Small intestine (tissue), 7 donors: ENCODE measurements at regions not wholly inside any gene's neighbourhood (a gene's known extent, or its start where the extent isn't known, plus 50 kb on each side); places are given as distances from the start of the nearest gene placed in this dataset.

Source experiments
- DNase-seq, 2 donors: peaks; one replicate each; pipeline versions ENCODE4 v3.0.0 to v3.0.0-alpha.2; 2013
- FAIRE-seq: peaks from 2 replicates; lab custom pipeline; 2012; peaks lifted over from hg19 to GRCh38; lab: Jason Lieb, UNC
- H3K27ac ChIP-seq, 3 donors: one replicate each; pipeline ENCODE4 v1.5.1; 2013; ENCODE audit warnings: low read length in 2 of 3, mild to moderate bottlenecking in 2 of 3, control low read depth in 1 of 3, inconsistent platforms in 1 of 3, low read depth in 1 of 3, moderate library complexity in 1 of 3
- H3K27me3 ChIP-seq, 3 donors: one replicate each; pipeline ENCODE4 v1.6.1; 2013; ENCODE audit warnings: low read length in 3 of 3, inconsistent platforms in 1 of 3; ENCODE audit not compliant: control insufficient read depth in 3 of 3, insufficient read depth in 3 of 3
- H3K36me3 ChIP-seq, 3 donors: one replicate each; pipeline ENCODE4 v1.6.1; 2013; ENCODE audit warnings: low read length in 3 of 3, inconsistent platforms in 1 of 3, low read depth in 1 of 3, mild to moderate bottlenecking in 1 of 3, moderate library complexity in 1 of 3; ENCODE audit not compliant: control insufficient read depth in 3 of 3, insufficient read depth in 2 of 3
- H3K4me1 ChIP-seq, 3 donors: one replicate each; pipeline ENCODE4 v1.6.1; 2013; ENCODE audit warnings: low read length in 2 of 3, inconsistent platforms in 1 of 3, low read depth in 1 of 3, mild to moderate bottlenecking in 1 of 3, moderate library complexity in 1 of 3; ENCODE audit not compliant: control insufficient read depth in 3 of 3, insufficient read depth in 2 of 3
- H3K4me3 ChIP-seq, 3 donors: one replicate each; pipeline ENCODE4 v1.5.1; 2013; ENCODE audit warnings: low read length in 3 of 3, control low read depth in 1 of 3, inconsistent platforms in 1 of 3, low read depth in 1 of 3, mild to moderate bottlenecking in 1 of 3, moderate library complexity in 1 of 3
- H3K9me3 ChIP-seq, 2 donors: one replicate each; pipeline ENCODE4 v1.6.1; 2013; ENCODE audit warnings: low read depth in 1 of 2, low read length in 1 of 2; ENCODE audit not compliant: control insufficient read depth in 2 of 2, insufficient read depth in 1 of 2
- WGBS, 3 donors: extraction: QIAGEN DNeasy Blood & Tissue Kit; methylation state at CpG; one replicate each; pipeline ENCODE4 v1.1.7; 2013; 5-methylcytosine and 5-hydroxymethylcytosine counted together
- donor health status: healthy with polysubstance abuse.
- donor health status: control.
- donor health status: control.
- donor health status: Bipolar disorder and iron deficiency.
- donor health status: healthy.

DNA sequence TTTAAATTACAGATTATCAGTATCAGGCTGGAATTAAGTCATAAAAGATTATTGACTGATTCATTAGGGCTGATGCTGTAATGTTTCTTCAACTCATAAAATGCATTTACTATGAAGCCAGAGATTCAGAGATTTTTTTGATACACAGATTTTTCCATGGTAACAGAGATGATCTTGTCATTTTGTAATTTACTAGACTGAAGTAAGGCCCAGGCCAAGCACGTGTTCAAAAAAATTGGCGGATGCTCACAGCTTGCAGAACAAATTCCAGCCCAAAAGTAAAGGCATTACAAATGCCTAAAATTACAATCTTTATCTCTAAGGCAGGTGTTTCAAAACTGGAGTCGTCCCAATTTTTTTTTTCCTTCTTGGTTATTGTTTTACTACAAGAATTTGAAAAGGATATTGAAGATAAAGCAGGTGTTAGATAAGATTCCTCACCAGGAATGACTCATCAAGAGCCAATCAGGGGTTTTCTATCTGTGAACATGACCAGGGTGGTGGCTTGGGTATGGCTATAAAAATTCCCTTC lies 78.4 kb upstream of the MEOX2 start:
- Histone ChIP-seq H3K4me1 (peaks cover 0 to 19% (median 0%) of the 10 kb centered on the region in 3 donors), H3K9me3 (peaks cover 0 to 13% of the 10 kb centered on the region in 2 donors), H3K27ac (no peak overlapping the region), H3K36me3 (no peaks in the 10 kb centered on the region), H3K4me3 (no peak overlapping the region), H3K27me3 (no peaks in the 10 kb centered on the region)
- no peak for FAIRE-seq
- DNase-seq = peak; percentile 54 to 68
- 12 to 32% (median 19%) methylated on average over 3 of the region's 3 CpGs for whole genome bisulfite sequencing, 3 donors

GRCh38 chr7:15764010-15764409 lies 77.5 kb upstream of the MEOX2 start:
- 10 to 38% (median 27%) methylated on average over 3 of the region's 3 CpGs for WGBS, 3 donors
- Histone ChIP-seq H3K9me3 (peaks cover 0 to 11% of the 10 kb centered on the region in 2 donors), H3K4me1 (peaks cover 0 to 19% (median 0%) of the 10 kb centered on the region in 3 donors), H3K4me3 (no peak overlapping the region), H3K27ac (no peak overlapping the region), H3K36me3 (no peaks in the 10 kb centered on the region), H3K27me3 (no peaks in the 10 kb centered on the region)
- no peak for DNase-seq
- FAIRE-seq = no peak

DNA sequence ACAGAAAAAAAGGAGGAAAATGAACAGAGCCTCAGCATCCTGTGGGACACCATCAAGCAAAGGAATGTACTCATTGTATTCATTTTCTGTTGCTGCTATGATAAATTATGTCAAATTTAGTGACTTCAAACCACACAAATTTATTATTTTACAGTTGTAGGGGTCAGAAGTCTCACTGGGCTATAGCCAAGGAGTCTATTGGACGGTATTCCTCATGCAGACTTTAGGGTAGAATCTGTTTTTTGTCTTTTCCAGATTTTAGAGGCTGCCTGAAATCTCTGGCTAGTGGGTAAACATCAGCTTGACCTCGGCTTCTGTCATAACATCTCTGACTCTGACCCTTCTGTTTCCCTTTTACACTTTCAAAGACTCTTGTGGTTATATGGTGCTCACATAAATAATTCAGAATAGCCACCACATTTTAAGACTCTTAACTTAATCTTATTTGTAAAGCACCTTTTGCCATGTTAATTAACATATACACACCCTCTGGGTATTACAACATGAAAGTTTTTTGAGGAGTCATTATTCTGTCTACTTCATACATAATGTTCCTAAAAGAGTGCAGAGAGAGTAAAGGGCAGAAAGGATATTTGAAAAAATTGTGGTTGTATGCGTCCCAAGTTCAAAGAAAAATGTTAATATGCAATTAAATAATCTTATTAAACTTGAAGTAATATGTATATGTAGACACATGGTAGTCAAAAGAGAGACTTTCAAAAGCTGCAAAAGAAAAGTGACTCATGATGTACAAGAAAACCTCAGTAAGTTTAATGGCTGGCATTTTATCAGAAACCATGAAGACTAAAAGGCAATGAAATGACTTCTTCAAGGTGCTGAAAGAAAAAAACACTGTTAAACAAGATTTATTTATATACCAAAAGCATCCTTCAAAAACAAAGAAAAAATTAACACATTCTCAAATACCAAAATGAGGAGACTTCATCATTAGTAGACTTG lies 70.8 kb upstream of the MEOX2 start:
- H3K9me3 ChIP-seq = no peaks in the 10 kb centered on the region
- H3K36me3 ChIP-seq = no peaks in the 10 kb centered on the region
- H3K27me3 ChIP-seq = no peaks in the 10 kb centered on the region
- WGBS, 3 donors = 58 to 81% (median 64%) methylated on average over 3 of the region's 3 CpGs
- no peak overlapping the region for H3K4me3 ChIP-seq
- H3K4me1 ChIP-seq = no peaks in the 10 kb centered on the region
- DNase-seq (no peak), FAIRE-seq (no peak)
- H3K27ac ChIP-seq = no peak overlapping the region

GRCh38 chr7:15755061-15755460 lies 68.6 kb upstream of the MEOX2 start:
- Histone ChIP-seq H3K9me3 (no peaks in the 10 kb centered on the region), H3K36me3 (no peaks in the 10 kb centered on the region), H3K27ac (no peak overlapping the region), H3K4me3 (no peak overlapping the region), H3K4me1 (no peaks in the 10 kb centered on the region), H3K27me3 (no peaks in the 10 kb centered on the region)
- DNase-seq (no peak), FAIRE-seq (no peak)
- 82 to 87% (median 83%) methylated on average over 2 of the region's 2 CpGs for WGBS, 3 donors

DNA sequence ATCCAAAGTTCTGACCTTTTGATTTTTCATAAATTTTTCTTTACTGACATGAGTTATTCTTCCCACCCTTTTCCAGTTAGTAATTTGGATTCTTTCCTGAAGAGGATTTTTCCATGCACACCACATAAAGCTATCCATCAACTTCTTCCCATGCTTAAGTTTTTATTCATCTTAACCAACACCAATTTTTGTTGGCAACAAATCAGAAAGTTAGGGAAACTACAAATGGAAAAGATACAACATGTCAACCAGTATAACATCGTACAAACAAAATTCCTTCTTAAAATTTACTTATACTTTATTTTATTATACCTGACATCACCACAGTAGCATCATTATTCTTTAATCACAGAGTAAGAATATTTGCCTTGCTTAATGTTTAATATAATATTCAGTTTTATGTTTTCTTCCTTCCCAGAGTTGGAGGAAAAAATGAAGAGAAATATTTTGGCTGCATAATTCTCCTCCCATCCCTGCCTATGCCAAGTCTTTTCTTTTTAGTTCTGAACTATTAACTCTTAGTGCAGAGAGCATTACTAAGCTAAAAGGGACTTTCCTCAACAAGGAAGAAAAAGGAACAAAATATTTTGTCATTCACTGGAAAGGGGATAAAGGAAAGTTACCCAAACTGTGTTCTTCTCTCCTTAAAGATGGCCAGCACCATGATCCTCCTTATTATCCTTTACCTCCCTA lies 67.5 kb upstream of the MEOX2 start:
- 70 to 82% (median 74%) methylated on average over 1 of the region's 1 CpG for WGBS, 3 donors
- H3K36me3 ChIP-seq = no peaks in the 10 kb centered on the region
- H3K4me3 ChIP-seq = no peak overlapping the region
- H3K27me3 ChIP-seq = no peaks in the 10 kb centered on the region
- H3K9me3 ChIP-seq = no peaks in the 10 kb centered on the region
- H3K4me1 ChIP-seq = no peaks in the 10 kb centered on the region
- FAIRE-seq = no peak
- H3K27ac ChIP-seq = no peak overlapping the region
- DNase-seq = no peak

GRCh38 chr7:15752377-15752776 lies 65.9 kb upstream of the MEOX2 start:
- Histone ChIP-seq H3K27ac (no peak overlapping the region), H3K4me3 (no peak overlapping the region), H3K27me3 (no peaks in the 10 kb centered on the region), H3K36me3 (no peaks in the 10 kb centered on the region), H3K9me3 (no peaks in the 10 kb centered on the region), H3K4me1 (no peaks in the 10 kb centered on the region)
- DNase-seq (no peak), FAIRE-seq (no peak)
- WGBS, 3 donors = 38 to 52% (median 51%) methylated on average over 1 of the region's 1 CpG

- H3K27ac ChIP-seq = no peak overlapping the region
- no peak overlapping the region for H3K4me3 ChIP-seq
- H3K36me3 ChIP-seq = no peaks in the 10 kb centered on the region
- FAIRE-seq (no peak), DNase-seq (no peak)
- 82 to 88% (median 85%) methylated on average over 4 of the region's 4 CpGs for WGBS, 3 donors
- H3K27me3 ChIP-seq = no peaks in the 10 kb centered on the region
- no peaks in the 10 kb centered on the region for H3K9me3 ChIP-seq
- no peaks in the 10 kb centered on the region for H3K4me1 ChIP-seq
Observed at GRCh38 chr7:15751191-15751701, 64.8 kb upstream of the MEOX2 start.

DNA sequence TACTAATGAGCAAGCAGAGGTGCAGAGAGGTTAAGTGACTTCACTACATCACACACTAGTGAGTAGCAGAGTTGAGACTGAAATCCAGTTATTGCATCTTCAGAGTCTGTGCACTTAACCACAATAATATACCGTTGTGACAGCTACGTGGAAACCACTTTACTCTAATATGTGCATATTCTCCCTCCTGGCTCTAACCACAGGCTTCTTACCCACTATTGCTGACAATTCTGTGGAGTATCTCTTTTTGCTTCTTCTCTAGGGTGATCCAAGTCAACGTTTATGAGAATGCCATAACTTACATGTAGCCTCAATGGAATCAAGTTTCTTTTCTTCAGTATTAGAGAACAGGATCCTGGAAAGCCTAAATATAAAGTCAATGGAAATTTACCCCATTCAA lies 64.2 kb upstream of the MEOX2 start:
- 70 to 79% (median 78%) methylated on average over 3 of the region's 3 CpGs for WGBS, 3 donors
- Histone ChIP-seq H3K27me3 (no peaks in the 10 kb centered on the region), H3K4me1 (no peaks in the 10 kb centered on the region), H3K36me3 (no peaks in the 10 kb centered on the region), H3K27ac (no peak overlapping the region), H3K9me3 (no peaks in the 10 kb centered on the region), H3K4me3 (no peak overlapping the region)
- DNase-seq = no peak
- no peak for FAIRE-seq
